ENCODE measurements at regions not wholly inside any gene's neighbourhood (a gene's known extent, or its start where the extent isn't known, plus 50 kb on each side); places are given as distances from the start of the nearest gene placed in this dataset.

GRCh38 chr6:105810105-105810921 lies 275.8 kb upstream of the PRDM1 start:
- H3K27me3 ChIP-seq (ENCODE audit: insufficient read depth, low read depth) = no peaks in the 10 kb centered on the region
- H3K4me1 ChIP-seq (replicated peaks; ENCODE audit: insufficient read depth) = peaks cover 41% of the 10 kb centered on the region
- H3K27ac ChIP-seq = peak overlapping the region; percentile 85
- no peaks in the 10 kb centered on the region for H4K20me1 ChIP-seq (ENCODE audit: insufficient read depth)
- CTCF ChIA-PET = interaction anchor here (0.5 to 1.1 kb wide), 3 partner anchors 71 to 413 kb away, joined by 3 to 4 read pairs (median 3); no protein-coding TSS in a partner anchor
- intact Hi-C loops (cut with micrococcal nuclease; ENCODE audit: unreplicated experiment) = loop anchor here (5.0 kb wide), 1 partner anchor 277 kb away; the partner anchor contains the start of gene PRDM1
- peak overlapping the region; percentile 23; the same call in 1 of the 2 replicates for H3K4me3 ChIP-seq
- H2AFZ ChIP-seq = peak overlapping the region; percentile 45
- peak overlapping the region; percentile 56 for H3K4me2 ChIP-seq
- TSS peak; percentile 21 for BruUV-seq (replicated peaks)
- H3K9me3 ChIP-seq (ENCODE audit: insufficient read depth, low read depth) = peaks cover 13% of the 10 kb centered on the region
- peaks cover 21% of the 10 kb centered on the region for H3F3A ChIP-seq (ENCODE audit: insufficient read depth, low read depth)
- POLR2A ChIA-PET (ENCODE audit: unreplicated experiment) = no interaction called here
- DNase-seq = peak; percentile 73 to 89
- 0 out of 2 replicates have a peak, but pooled peaks cover 7% of the 10 kb centered on the region for H3K36me3 ChIP-seq (ENCODE audit: low read depth)
- no peak for TF ChIP-seq CTCF (conservative IDR thresholded peaks at IDR 0.05)
- no peak for TF ChIP-seq EZH2 (IDR thresholded peaks at IDR 0.05; ENCODE audit: low read depth)
- H3K9me2 ChIP-seq (ENCODE audit: insufficient read depth) = no peaks in the 10 kb centered on the region
- no peaks in the 10 kb centered on the region for H3K79me2 ChIP-seq (ENCODE audit: low read depth)

GRCh38 chr6:105808571-105808970 lies 277.6 kb upstream of the PRDM1 start:
- DNase-seq = no peak

GRCh38 chr6:105807905-105808304 lies 278.2 kb upstream of the PRDM1 start:
- no TSS peak for BruUV-seq (replicated peaks)
- Histone ChIP-seq H3K9me3 (ENCODE audit: insufficient read depth, low read depth) (peaks cover 24% of the 10 kb centered on the region), H3K27me3 (ENCODE audit: insufficient read depth, low read depth) (no peaks in the 10 kb centered on the region), H3K79me2 (ENCODE audit: low read depth) (no peaks in the 10 kb centered on the region), H3K27ac (no peak overlapping the region), H2AFZ (no peak overlapping the region), H4K20me1 (ENCODE audit: insufficient read depth) (no peaks in the 10 kb centered on the region), H3K4me1 (replicated peaks; ENCODE audit: insufficient read depth) (peaks cover 60% of the 10 kb centered on the region), H3K4me3 (no peak overlapping the region), H3K36me3 (ENCODE audit: low read depth) (0 out of 2 replicates have a peak, but pooled peaks cover 7% of the 10 kb centered on the region), H3K9me2 (ENCODE audit: insufficient read depth) (no peaks in the 10 kb centered on the region), H3K4me2 (no peak overlapping the region), H3F3A (ENCODE audit: insufficient read depth, low read depth) (peaks cover 32% of the 10 kb centered on the region)
- ChIA-PET CTCF (no interaction called here), POLR2A (ENCODE audit: unreplicated experiment) (no interaction called here)
- TF ChIP-seq CTCF (conservative IDR thresholded peaks at IDR 0.05) (no peak), EZH2 (IDR thresholded peaks at IDR 0.05; ENCODE audit: low read depth) (no peak)
- intact Hi-C loops (cut with micrococcal nuclease; ENCODE audit: unreplicated experiment) = no loop called here
- DNase-seq = no peak

More at GRCh38 chr6:105808571-105808970, 277.6 kb upstream of the PRDM1 start:
- Histone ChIP-seq H3K27me3 (ENCODE audit: insufficient read depth, low read depth) (no peaks in the 10 kb centered on the region), H3K27ac (peak overlapping the region; percentile 85), H3F3A (ENCODE audit: insufficient read depth, low read depth) (peaks cover 32% of the 10 kb centered on the region), H3K9me3 (ENCODE audit: insufficient read depth, low read depth) (peaks cover 22% of the 10 kb centered on the region), H3K4me3 (no peak overlapping the region), H2AFZ (no peak overlapping the region), H3K79me2 (ENCODE audit: low read depth) (no peaks in the 10 kb centered on the region), H3K4me1 (replicated peaks; ENCODE audit: insufficient read depth) (peaks cover 58% of the 10 kb centered on the region), H3K9me2 (ENCODE audit: insufficient read depth) (no peaks in the 10 kb centered on the region), H4K20me1 (ENCODE audit: insufficient read depth) (no peaks in the 10 kb centered on the region), H3K4me2 (peak overlapping the region; percentile 56), H3K36me3 (ENCODE audit: low read depth) (0 out of 2 replicates have a peak, but pooled peaks cover 7% of the 10 kb centered on the region)
- TF ChIP-seq EZH2 (IDR thresholded peaks at IDR 0.05; ENCODE audit: low read depth) = no peak
- no peak for TF ChIP-seq CTCF (conservative IDR thresholded peaks at IDR 0.05)
- no TSS peak for BruUV-seq (replicated peaks)
- ChIA-PET CTCF (no interaction called here), POLR2A (ENCODE audit: unreplicated experiment) (no interaction called here)
- intact Hi-C loops (cut with micrococcal nuclease; ENCODE audit: unreplicated experiment) = no loop called here

Data from PC-9 (cell line).